Activated B cell treated with CpG ODN at 0.5 μM for 24 hours (primary cell): ENCODE measurements at regions not wholly inside any gene's neighbourhood (a gene's known extent, or its start where the extent isn't known, plus 50 kb on each side); places are given as distances from the start of the nearest gene placed in this dataset.

Experiments
- ATAC-seq: fragments of 200-7000 bp; cut with Tn5 transposase; one replicate; pipeline ENCODE4 v1.10.0; 2021; ENCODE audit warnings: low read depth, mild to moderate bottlenecking, moderate library complexity
- CTCF ChIA-PET: fragments of 350-600 bp; sonication (Branson Sonifier 250); formaldehyde crosslinking; loops from one replicate; lab custom pipeline; 2021; ENCODE audit warnings: antibody characterized with exemption; lab: Charles Lee
- POLR2A ChIA-PET: fragments of 350-600 bp; sonication (Branson Sonifier 250); formaldehyde crosslinking; loops from one replicate; lab custom pipeline; 2021; ENCODE audit warnings: antibody characterized with exemption; lab: Charles Lee
- DNase-seq: peaks from one replicate; pipeline ENCODE4 v3.0.0; 2022
- H3K27ac Mint-ChIP-seq: one replicate; pipeline ENCODE4 v1.8.0; 2020; ENCODE audit warnings: mixed read lengths
- H3K27me3 Mint-ChIP-seq: one replicate; pipeline ENCODE4 v1.8.0; 2021; ENCODE audit warnings: mixed read lengths
- H3K36me3 Mint-ChIP-seq: one replicate; pipeline ENCODE4 v1.8.0; 2021; ENCODE audit warnings: low read depth, mixed read lengths
- H3K4me1 Mint-ChIP-seq: one replicate; pipeline ENCODE4 v1.8.0; 2021; ENCODE audit warnings: mixed read lengths
- H3K4me3 Mint-ChIP-seq: one replicate; pipeline ENCODE4 v1.8.0; 2020; ENCODE audit warnings: mild to moderate bottlenecking, mixed read lengths
- H3K9me3 Mint-ChIP-seq: one replicate; pipeline ENCODE4 v1.8.0; 2020; ENCODE audit warnings: mixed read lengths
- intact Hi-C: fragments of 100-400 bp; cut with micrococcal nuclease; formaldehyde crosslinking; loops from one replicate; pipeline ENCODE4 v1.15.1; 2024
- TF ChIP-seq, protein P1 (sequence below): fragments of 200-600 bp; IDR thresholded peaks from one replicate; pipeline ENCODE4 v1.8.0; 2022; ENCODE audit warnings: antibody characterized with exemption, mild to moderate bottlenecking

- DNase-seq = no peak
- Mint-ChIP-seq H3K27me3 (no peaks in the 10 kb centered on the region), H3K27ac (no peak overlapping the region), H3K4me1 (no peaks in the 10 kb centered on the region), H3K36me3 (no peaks in the 10 kb centered on the region), H3K4me3 (no peak overlapping the region), H3K9me3 (peaks cover 3% of the 10 kb centered on the region)
- TF ChIP-seq, protein P1, sequence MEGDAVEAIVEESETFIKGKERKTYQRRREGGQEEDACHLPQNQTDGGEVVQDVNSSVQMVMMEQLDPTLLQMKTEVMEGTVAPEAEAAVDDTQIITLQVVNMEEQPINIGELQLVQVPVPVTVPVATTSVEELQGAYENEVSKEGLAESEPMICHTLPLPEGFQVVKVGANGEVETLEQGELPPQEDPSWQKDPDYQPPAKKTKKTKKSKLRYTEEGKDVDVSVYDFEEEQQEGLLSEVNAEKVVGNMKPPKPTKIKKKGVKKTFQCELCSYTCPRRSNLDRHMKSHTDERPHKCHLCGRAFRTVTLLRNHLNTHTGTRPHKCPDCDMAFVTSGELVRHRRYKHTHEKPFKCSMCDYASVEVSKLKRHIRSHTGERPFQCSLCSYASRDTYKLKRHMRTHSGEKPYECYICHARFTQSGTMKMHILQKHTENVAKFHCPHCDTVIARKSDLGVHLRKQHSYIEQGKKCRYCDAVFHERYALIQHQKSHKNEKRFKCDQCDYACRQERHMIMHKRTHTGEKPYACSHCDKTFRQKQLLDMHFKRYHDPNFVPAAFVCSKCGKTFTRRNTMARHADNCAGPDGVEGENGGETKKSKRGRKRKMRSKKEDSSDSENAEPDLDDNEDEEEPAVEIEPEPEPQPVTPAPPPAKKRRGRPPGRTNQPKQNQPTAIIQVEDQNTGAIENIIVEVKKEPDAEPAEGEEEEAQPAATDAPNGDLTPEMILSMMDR = no peak
- POLR2A ChIA-PET = no interaction called here
- no peak for ATAC-seq
- CTCF ChIA-PET = no interaction called here
- intact Hi-C loops = no loop called here
Observed at GRCh38 chr14:81669308-81669707, 135.7 kb upstream of the SEL1L start.

GRCh38 chr14:81673930-81674329, 140.3 kb upstream of the SEL1L start:
- Mint-ChIP-seq H3K36me3 (no peaks in the 10 kb centered on the region), H3K27me3 (no peaks in the 10 kb centered on the region), H3K4me3 (no peak overlapping the region), H3K27ac (no peak overlapping the region), H3K4me1 (no peaks in the 10 kb centered on the region), H3K9me3 (peaks cover 6% of the 10 kb centered on the region)
- no peak for DNase-seq
- TF ChIP-seq, protein P1 = no peak
- POLR2A ChIA-PET = no interaction called here
- CTCF ChIA-PET = no interaction called here
- intact Hi-C loops = no loop called here
- no peak for ATAC-seq

DNA sequence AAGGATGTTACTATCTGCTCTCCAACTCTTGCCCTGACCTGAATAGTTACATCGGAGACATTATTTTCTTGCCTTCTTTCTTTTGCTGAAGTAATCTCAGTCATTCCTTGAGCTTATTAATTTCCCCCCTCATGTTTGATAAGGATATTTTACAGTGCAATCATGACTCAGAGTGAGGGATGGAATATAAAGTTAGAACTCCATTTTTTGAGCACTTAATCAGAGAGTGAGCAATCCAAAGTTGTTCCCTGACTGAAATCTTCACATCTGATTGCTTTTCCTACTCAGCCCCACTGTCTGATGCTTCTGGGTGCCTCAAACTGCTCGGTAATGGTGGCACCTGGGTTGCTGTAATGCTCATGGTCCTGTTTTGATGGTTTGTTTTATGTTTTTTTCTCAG, 142.7 kb upstream of the SEL1L start:
- no peaks in the 10 kb centered on the region for H3K27me3 Mint-ChIP-seq
- ChIA-PET POLR2A (no interaction called here), CTCF (no interaction called here)
- TF ChIP-seq, protein P1 = no peak
- H3K4me3 Mint-ChIP-seq = no peak overlapping the region
- intact Hi-C loops = no loop called here
- H3K27ac Mint-ChIP-seq = no peak overlapping the region
- peaks cover 4% of the 10 kb centered on the region for H3K9me3 Mint-ChIP-seq
- no peak for ATAC-seq
- no peaks in the 10 kb centered on the region for H3K36me3 Mint-ChIP-seq
- H3K4me1 Mint-ChIP-seq = no peaks in the 10 kb centered on the region
- no peak for DNase-seq

- intact Hi-C loops = no loop called here
- Mint-ChIP-seq H3K9me3 (peaks cover 4% of the 10 kb centered on the region), H3K4me1 (no peaks in the 10 kb centered on the region), H3K27ac (no peak overlapping the region), H3K27me3 (no peaks in the 10 kb centered on the region), H3K4me3 (no peak overlapping the region), H3K36me3 (no peaks in the 10 kb centered on the region)
- TF ChIP-seq, protein P1 = no peak
- no peak for ATAC-seq
- no peak for DNase-seq
- CTCF ChIA-PET = no interaction called here
- POLR2A ChIA-PET = no interaction called here
Observed at GRCh38 chr14:81676879-81677278, 143.2 kb upstream of the SEL1L start.

- CTCF ChIA-PET = no interaction called here
- H3K27ac Mint-ChIP-seq = no peak overlapping the region
- POLR2A ChIA-PET = no interaction called here
- no peak for DNase-seq
- no peak overlapping the region for H3K4me3 Mint-ChIP-seq
- H3K9me3 Mint-ChIP-seq = peaks cover 4% of the 10 kb centered on the region
- no peaks in the 10 kb centered on the region for H3K36me3 Mint-ChIP-seq
- H3K27me3 Mint-ChIP-seq = no peaks in the 10 kb centered on the region
- H3K4me1 Mint-ChIP-seq = no peaks in the 10 kb centered on the region
- TF ChIP-seq, protein P1 = no peak
- ATAC-seq = no peak
- intact Hi-C loops = no loop called here
Observed at GRCh38 chr14:81677736-81678135, 144.1 kb upstream of the SEL1L start.
